HL-60 (cell line): ENCODE measurements at regions not wholly inside any gene's neighbourhood (a gene's known extent, or its start where the extent isn't known, plus 50 kb on each side); places are given as distances from the start of the nearest gene placed in this dataset.
"Not testable (repeated sequence)": the region's sequence is repeated elsewhere in the genome, so short reads cannot be mapped to it uniquely, and the experiment has no call there.

Source experiments
- POLR2AphosphoS5 ChIP-seq: IDR thresholded peaks from 2 replicates; pipeline ENCODE4 v1.6.1; 2012; ENCODE audit warnings: low read depth
- TF ChIP-seq, protein P1 (sequence below): IDR thresholded peaks from one replicate; pipeline ENCODE4 v1.5.1; 2011; ENCODE audit warnings: low read length, control low read depth, inconsistent platforms; ENCODE audit not compliant: insufficient read depth

DNA sequence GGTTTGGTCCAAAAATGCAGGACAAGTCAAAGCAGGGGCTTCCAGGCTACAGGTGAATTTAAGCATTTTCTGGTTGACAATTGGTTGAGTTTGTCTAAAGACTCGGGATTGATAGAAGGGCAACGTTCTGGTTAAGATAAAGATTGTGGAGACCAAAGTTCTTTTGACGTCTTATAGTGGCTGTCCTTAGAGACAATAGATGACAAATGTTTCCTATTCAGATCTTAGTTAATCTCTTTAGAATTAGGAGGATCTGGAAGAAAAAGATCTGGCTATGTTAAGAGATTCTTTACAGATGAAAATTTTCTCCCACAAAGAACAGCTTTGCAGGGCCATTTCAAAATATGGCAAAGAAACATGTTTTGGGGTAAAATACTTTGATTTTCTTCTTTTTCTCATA, 157.9 kb downstream of the TTLL2 start:
- TF ChIP-seq POLR2AphosphoS5, result not testable (repeated sequence)
- TF ChIP-seq, protein P1, sequence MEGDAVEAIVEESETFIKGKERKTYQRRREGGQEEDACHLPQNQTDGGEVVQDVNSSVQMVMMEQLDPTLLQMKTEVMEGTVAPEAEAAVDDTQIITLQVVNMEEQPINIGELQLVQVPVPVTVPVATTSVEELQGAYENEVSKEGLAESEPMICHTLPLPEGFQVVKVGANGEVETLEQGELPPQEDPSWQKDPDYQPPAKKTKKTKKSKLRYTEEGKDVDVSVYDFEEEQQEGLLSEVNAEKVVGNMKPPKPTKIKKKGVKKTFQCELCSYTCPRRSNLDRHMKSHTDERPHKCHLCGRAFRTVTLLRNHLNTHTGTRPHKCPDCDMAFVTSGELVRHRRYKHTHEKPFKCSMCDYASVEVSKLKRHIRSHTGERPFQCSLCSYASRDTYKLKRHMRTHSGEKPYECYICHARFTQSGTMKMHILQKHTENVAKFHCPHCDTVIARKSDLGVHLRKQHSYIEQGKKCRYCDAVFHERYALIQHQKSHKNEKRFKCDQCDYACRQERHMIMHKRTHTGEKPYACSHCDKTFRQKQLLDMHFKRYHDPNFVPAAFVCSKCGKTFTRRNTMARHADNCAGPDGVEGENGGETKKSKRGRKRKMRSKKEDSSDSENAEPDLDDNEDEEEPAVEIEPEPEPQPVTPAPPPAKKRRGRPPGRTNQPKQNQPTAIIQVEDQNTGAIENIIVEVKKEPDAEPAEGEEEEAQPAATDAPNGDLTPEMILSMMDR, result not testable (repeated sequence)
